Erythroblast (primary cell): ENCODE measurements at regions not wholly inside any gene's neighbourhood (a gene's known extent, or its start where the extent isn't known, plus 50 kb on each side); places are given as distances from the start of the nearest gene placed in this dataset.

Experiments used
- GATA1 ChIP-seq: IDR thresholded peaks from 2 replicates; pipeline ENCODE4 v1.6.1; 2011; ENCODE audit warnings: low read depth, mild to moderate bottlenecking, control low read depth, low read length, moderate library complexity
- POLR2A ChIP-seq: IDR thresholded peaks from 2 replicates; pipeline ENCODE4 v1.6.1; 2011; ENCODE audit warnings: mild to moderate bottlenecking, low read length

- no peak for TF ChIP-seq POLR2A
- TF ChIP-seq GATA1, result no peak
Observed at GRCh38 chr10:115028419-115028818, 64.7 kb upstream of the ATRNL1 start.
